ENCODE measurements at regions not wholly inside any gene's neighbourhood (a gene's known extent, or its start where the extent isn't known, plus 50 kb on each side); places are given as distances from the start of the nearest gene placed in this dataset.

DNA sequence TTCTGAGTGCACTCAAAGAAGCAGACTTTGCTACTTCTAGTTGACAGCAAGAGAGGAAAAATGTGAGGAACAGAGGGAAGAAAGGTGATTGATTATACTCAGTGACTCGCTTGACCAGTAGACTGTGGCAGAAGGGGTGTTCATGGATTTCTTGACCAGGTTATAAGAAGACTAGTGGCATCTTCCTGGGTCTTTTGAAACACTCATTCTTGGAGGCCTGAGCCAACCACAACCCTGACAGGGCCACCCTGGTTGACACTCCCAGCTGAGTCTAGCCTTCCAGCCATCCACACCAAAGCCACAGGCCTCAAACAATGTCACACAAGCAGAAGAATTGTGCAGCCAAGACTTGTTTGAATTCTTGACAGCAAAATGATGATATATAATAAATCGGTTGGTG lies 366.3 kb downstream of the SS18 start:
- TF ChIP-seq, protein P1, sequence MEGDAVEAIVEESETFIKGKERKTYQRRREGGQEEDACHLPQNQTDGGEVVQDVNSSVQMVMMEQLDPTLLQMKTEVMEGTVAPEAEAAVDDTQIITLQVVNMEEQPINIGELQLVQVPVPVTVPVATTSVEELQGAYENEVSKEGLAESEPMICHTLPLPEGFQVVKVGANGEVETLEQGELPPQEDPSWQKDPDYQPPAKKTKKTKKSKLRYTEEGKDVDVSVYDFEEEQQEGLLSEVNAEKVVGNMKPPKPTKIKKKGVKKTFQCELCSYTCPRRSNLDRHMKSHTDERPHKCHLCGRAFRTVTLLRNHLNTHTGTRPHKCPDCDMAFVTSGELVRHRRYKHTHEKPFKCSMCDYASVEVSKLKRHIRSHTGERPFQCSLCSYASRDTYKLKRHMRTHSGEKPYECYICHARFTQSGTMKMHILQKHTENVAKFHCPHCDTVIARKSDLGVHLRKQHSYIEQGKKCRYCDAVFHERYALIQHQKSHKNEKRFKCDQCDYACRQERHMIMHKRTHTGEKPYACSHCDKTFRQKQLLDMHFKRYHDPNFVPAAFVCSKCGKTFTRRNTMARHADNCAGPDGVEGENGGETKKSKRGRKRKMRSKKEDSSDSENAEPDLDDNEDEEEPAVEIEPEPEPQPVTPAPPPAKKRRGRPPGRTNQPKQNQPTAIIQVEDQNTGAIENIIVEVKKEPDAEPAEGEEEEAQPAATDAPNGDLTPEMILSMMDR (IDR thresholded peaks at IDR 0.05) = no peak
- TF ChIP-seq POLR2A (IDR thresholded peaks at IDR 0.05) = no peak
- no peak for TF ChIP-seq POLR2AphosphoS5 (IDR thresholded peaks at IDR 0.05)
- TF ChIP-seq EP300 (IDR thresholded peaks at IDR 0.05; ENCODE audit: low read depth) = no peak

Data from transverse colon (tissue), 4 donors.